ENCODE measurements at regions not wholly inside any gene's neighbourhood (a gene's known extent, or its start where the extent isn't known, plus 50 kb on each side); places are given as distances from the start of the nearest gene placed in this dataset.
A peak's percentile ranks its signal among the peaks of the same experiment; 100 is the strongest.

GRCh38 chr5:158463938-158464337 lies 605.0 kb upstream of the CLINT1 start:
- Histone ChIP-seq H3K4me2 (ENCODE audit: extremely low read depth, insufficient read depth, low read length) (no peak overlapping the region), H3K4me3 (replicated peaks in 1 of 4; ENCODE audit: control extremely low read depth in 1 of 4, insufficient read depth in 1 of 4, low read depth in 3 of 4, low read length in 4 of 4) (no peak overlapping the region), H3K9ac (ENCODE audit: insufficient read depth, low read length) (no peak overlapping the region), H2AFZ (ENCODE audit: low read length) (no peak overlapping the region), H3K79me2 (ENCODE audit: control insufficient read depth, insufficient read depth, low read length) (no peaks in the 10 kb centered on the region), H3K27me3 (ENCODE audit: control insufficient read depth, insufficient read depth, low read length) (no peaks in the 10 kb centered on the region), H3K27ac (ENCODE audit: insufficient read depth, low read length) (no peak overlapping the region), H4K20me1 (ENCODE audit: control insufficient read depth, extremely low read depth, insufficient read depth, low read length) (no peaks in the 10 kb centered on the region), H3K4me1 (ENCODE audit: control insufficient read depth, extremely low read depth, insufficient read depth, low read length) (peaks cover 3% of the 10 kb centered on the region), H3K9me3 (ENCODE audit: control insufficient read depth, insufficient read depth, low read depth, low read length) (no peaks in the 10 kb centered on the region), H3K36me3 (ENCODE audit: control insufficient read depth, insufficient read depth, low read length) (no peaks in the 10 kb centered on the region)
- DNase-seq (ENCODE audit: low read depth in 2 of 2): peak in 1 of 2 donors; percentile 67
- no peak for TF ChIP-seq CTCF (conservative IDR thresholded peaks at IDR 0.05 in 1 of 2, IDR thresholded peaks at IDR 0.05 in 1 of 2; ENCODE audit: low read depth in 1 of 2, low read length in 2 of 2)
- no peak for TF ChIP-seq EZH2 (IDR thresholded peaks at IDR 0.05; ENCODE audit: low read length, missing control alignments)

DNA sequence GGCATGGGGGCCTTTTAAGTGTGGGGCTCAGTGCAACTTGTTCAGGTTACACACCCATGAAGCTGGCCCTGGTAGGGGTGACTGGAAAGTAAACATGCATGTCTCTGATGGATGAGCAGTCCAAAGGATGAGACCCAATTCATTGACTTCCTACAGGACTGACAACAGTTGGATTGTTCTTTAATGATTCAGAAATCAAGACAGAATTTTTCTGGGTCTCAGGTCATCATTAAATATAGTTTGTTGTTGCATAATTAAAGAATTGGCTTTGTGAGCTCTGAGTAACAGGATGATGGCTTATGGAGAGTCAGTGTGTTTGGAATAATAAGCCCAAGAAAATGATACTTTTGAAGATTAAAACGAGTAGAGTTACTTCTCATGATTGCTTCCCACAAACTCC lies 604.2 kb upstream of the CLINT1 start:
- H3K36me3 ChIP-seq (ENCODE audit: control insufficient read depth, insufficient read depth, low read length): no peaks in the 10 kb centered on the region
- no peaks in the 10 kb centered on the region for H4K20me1 ChIP-seq (ENCODE audit: control insufficient read depth, extremely low read depth, insufficient read depth, low read length)
- no peak for TF ChIP-seq CTCF (conservative IDR thresholded peaks at IDR 0.05 in 1 of 2, IDR thresholded peaks at IDR 0.05 in 1 of 2; ENCODE audit: low read depth in 1 of 2, low read length in 2 of 2)
- no peak for TF ChIP-seq EZH2 (IDR thresholded peaks at IDR 0.05; ENCODE audit: low read length, missing control alignments)
- H3K27ac ChIP-seq (ENCODE audit: insufficient read depth, low read length): no peak overlapping the region
- no peaks in the 10 kb centered on the region for H3K27me3 ChIP-seq (ENCODE audit: control insufficient read depth, insufficient read depth, low read length)
- no peak overlapping the region for H3K4me2 ChIP-seq (ENCODE audit: extremely low read depth, insufficient read depth, low read length)
- no peak overlapping the region for H2AFZ ChIP-seq (ENCODE audit: low read length)
- H3K79me2 ChIP-seq (ENCODE audit: control insufficient read depth, insufficient read depth, low read length): no peaks in the 10 kb centered on the region
- no peaks in the 10 kb centered on the region for H3K9me3 ChIP-seq (ENCODE audit: control insufficient read depth, insufficient read depth, low read depth, low read length)
- H3K4me3 ChIP-seq (replicated peaks in 1 of 4; ENCODE audit: control extremely low read depth in 1 of 4, insufficient read depth in 1 of 4, low read depth in 3 of 4, low read length in 4 of 4): no peak overlapping the region
- peak in 1 of 2 donors; percentile 31 for DNase-seq (ENCODE audit: low read depth in 2 of 2)
- H3K9ac ChIP-seq (ENCODE audit: insufficient read depth, low read length): no peak overlapping the region
- peaks cover 3% of the 10 kb centered on the region for H3K4me1 ChIP-seq (ENCODE audit: control insufficient read depth, extremely low read depth, insufficient read depth, low read length)

DNA sequence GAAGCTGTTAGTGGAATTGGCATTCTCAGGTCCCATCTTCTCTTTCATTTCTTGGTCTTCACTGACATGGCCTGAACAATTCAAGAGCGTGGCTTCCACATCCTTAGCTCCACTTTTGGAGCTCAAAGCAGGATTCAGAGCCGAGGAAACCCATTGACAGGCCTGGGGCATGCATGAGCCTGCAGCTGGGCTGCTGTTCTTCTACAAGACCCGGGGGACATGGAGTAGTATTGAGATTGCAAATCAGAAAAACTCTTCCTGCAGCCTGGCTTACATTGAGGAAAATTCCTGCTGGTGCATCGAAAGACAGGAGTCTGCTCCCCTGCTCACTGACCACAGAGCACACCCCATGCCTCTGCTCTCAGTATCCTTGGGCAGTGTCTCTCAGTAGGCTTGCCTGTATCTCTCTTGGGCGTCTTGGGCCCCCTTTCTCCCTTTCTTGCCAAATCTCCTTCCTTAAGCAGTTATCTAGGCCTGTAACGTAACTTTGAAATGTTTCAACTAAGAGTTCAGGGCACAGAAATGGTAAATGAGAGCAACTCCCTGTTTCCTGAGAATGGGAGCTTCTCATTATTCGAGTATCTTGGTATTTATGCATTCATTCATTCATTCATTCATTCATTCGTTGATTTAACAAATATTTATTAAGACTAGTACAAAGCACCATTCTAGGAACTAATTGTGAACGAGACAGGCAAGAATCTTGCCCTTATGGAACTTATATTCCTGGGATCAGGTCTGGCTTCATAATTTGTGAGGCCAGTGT lies 603.6 kb upstream of the CLINT1 start:
- DNase-seq (ENCODE audit: low read depth in 2 of 2): no peak
- TF ChIP-seq CTCF (conservative IDR thresholded peaks at IDR 0.05 in 1 of 2, IDR thresholded peaks at IDR 0.05 in 1 of 2; ENCODE audit: low read depth in 1 of 2, low read length in 2 of 2): no peak
- TF ChIP-seq EZH2 (IDR thresholded peaks at IDR 0.05; ENCODE audit: low read length, missing control alignments): no peak
- Histone ChIP-seq H3K27me3 (ENCODE audit: control insufficient read depth, insufficient read depth, low read length) (no peaks in the 10 kb centered on the region), H3K4me1 (ENCODE audit: control insufficient read depth, extremely low read depth, insufficient read depth, low read length) (peaks cover 3% of the 10 kb centered on the region), H2AFZ (ENCODE audit: low read length) (no peak overlapping the region), H3K4me2 (ENCODE audit: extremely low read depth, insufficient read depth, low read length) (no peak overlapping the region), H3K79me2 (ENCODE audit: control insufficient read depth, insufficient read depth, low read length) (no peaks in the 10 kb centered on the region), H3K9ac (ENCODE audit: insufficient read depth, low read length) (no peak overlapping the region), H3K36me3 (ENCODE audit: control insufficient read depth, insufficient read depth, low read length) (no peaks in the 10 kb centered on the region), H3K27ac (ENCODE audit: insufficient read depth, low read length) (no peak overlapping the region), H4K20me1 (ENCODE audit: control insufficient read depth, extremely low read depth, insufficient read depth, low read length) (no peaks in the 10 kb centered on the region), H3K4me3 (replicated peaks in 1 of 4; ENCODE audit: control extremely low read depth in 1 of 4, insufficient read depth in 1 of 4, low read depth in 3 of 4, low read length in 4 of 4) (no peak overlapping the region), H3K9me3 (ENCODE audit: control insufficient read depth, insufficient read depth, low read depth, low read length) (no peaks in the 10 kb centered on the region)
